GM12892 (cell line): ENCODE measurements at regions not wholly inside any gene's neighbourhood (a gene's known extent, or its start where the extent isn't known, plus 50 kb on each side); places are given as distances from the start of the nearest gene placed in this dataset.

ENCODE experiments used
- POLR2A ChIP-seq: IDR thresholded peaks from 2 replicates; pipeline ENCODE4 v1.6.1; 2011; ENCODE audit warnings: low read depth, low read length, control low read depth
- POLR2AphosphoS5 ChIP-seq: IDR thresholded peaks from 2 replicates; pipeline ENCODE4 v1.6.1; 2011; ENCODE audit warnings: low read depth, low read length, control low read depth
- TAF1 ChIP-seq: IDR thresholded peaks from 2 replicates; pipeline ENCODE4 v1.6.1; 2011; ENCODE audit warnings: low read depth, mild to moderate bottlenecking, control low read depth, low read length, borderline replicate concordance

- TF ChIP-seq POLR2AphosphoS5 (no peak), POLR2A (no peak), TAF1 (no peak)
Measured at GRCh38 chr4:67328018-67328278, 217.4 kb downstream of the CENPC start.
